HG02981 (cell line): ENCODE measurements at regions not wholly inside any gene's neighbourhood (a gene's known extent, or its start where the extent isn't known, plus 50 kb on each side); places are given as distances from the start of the nearest gene placed in this dataset.
A peak's percentile ranks its signal among the peaks of the same experiment; 100 is the strongest.
"Not testable (repeated sequence)": the region's sequence is repeated elsewhere in the genome, so short reads cannot be mapped to it uniquely, and the experiment has no call there.

Experiments used
- ATAC-seq: cut with Tn5 transposase; IDR thresholded peaks from one replicate; pipeline ENCODE4 v1.9.1; 2021; ENCODE audit warnings: mild to moderate bottlenecking, moderate library complexity; ENCODE audit not compliant: unreplicated experiment

DNA sequence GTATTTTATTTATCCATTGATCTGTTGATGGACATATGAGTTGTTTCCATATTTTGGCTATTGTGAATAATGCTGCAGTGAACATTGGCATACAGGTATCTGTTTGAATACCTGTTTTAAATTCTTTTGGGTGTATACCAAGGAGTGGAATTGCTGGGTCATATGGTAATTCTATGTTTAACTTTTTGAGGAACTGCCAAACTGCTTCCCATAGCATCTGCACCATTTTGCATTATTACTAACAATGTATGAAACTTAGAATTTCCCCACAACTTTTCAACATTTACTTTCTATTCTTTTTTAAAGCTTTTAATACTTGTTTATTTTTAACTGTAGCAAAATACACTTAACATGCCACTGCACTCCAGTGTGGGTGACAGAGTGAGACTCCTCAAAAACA is 57.0 kb upstream of the MSN start:
- ATAC-seq = no peak

DNA sequence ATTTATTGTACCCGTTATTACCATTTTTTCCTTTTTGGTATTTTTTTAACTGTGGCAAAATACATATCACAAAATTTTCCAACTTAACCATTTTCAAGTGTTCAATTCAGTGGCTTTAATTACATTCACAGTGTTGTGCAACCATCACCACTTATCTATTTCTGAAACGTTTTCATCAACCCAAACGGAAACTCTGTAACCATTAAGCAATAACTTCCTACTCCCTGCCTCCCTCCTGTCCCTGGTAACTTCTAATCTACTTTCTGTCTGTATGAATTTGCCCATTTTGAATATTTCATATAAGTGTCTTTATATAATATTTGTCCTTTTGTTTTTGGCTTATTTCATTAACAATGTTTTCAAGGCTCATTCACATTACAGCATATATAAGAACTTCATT is 57.4 kb upstream of the MSN start:
- ATAC-seq = no peak

- ATAC-seq = no peak
Measured at GRCh38 chrX:65609237-65609636, 58.2 kb upstream of the MSN start.

GRCh38 chrX:65608026-65608425 is 59.4 kb upstream of the MSN start:
- ATAC-seq = no peak

DNA sequence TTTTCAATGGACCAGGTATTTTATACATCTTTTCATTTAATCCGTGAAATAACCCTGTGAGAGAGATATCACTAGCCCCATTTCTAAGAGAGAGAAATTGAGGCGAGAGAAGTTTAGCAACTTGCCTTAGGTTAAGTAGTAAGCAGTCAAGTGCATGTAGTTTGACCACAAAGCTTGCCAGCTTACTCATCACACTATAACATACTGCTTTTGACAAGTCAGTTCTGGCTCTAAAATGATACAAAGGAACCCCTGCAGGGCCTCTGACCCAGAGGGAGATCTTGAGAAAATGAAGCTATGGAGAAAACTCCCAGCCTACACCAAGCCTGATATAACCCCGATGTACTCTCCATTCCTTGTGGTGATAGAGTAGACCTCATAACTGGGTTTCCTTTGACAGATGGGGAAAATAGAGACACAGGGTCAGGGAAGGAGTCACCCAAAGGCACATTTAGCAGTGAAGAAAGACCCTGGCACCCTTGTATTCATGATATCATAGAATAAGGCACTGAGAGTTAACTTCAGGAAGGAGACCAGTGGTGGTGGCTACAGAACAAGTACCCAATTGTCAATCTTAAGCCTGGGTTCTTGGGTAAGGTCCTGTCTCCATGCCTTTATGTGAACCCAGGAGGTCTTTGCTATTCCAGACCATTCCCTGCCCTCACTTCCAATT is 60.2 kb upstream of the MSN start:
- ATAC-seq = peak; percentile 80

DNA sequence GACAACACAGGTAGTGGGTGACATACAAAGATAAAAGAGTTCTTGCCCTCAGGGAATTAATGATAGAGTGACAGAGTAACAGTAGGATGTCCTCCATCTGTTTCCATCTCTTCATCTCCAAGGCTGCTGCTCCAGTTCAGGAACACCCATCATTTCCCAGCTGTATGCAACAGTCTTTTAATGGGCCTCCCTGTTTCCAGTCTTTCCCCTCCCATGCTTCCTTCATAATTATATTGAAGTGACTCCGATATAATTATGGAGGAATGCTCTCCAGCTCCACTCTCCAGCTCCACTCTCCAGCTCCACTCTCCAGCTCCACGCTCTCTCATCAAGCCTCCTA is 65.3 kb upstream of the MSN start:
- ATAC-seq = no peak

- peak; percentile 53 for ATAC-seq
Measured at GRCh38 chrX:65601530-65602220, 65.8 kb upstream of the MSN start.

DNA sequence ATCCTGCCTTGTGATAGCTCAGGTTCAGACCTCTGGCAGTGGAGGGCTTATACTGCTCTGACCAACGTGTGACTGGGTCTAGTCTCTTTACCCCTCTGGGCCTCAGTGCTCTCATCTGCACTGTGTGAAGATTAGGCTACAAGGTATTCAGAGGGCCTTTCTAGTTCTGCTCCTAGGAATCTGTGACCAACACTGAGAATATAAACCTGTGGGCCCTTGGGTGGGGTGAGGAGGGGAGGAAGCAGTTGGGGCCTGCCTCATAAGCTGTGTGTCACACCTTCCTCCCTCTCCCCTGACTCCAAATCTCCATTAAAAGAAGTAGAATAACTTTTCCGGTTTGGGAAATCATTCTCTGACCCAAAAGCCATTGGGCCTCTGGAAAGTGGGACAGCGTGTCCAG is 66.3 kb upstream of the MSN start:
- ATAC-seq = no peak

DNA sequence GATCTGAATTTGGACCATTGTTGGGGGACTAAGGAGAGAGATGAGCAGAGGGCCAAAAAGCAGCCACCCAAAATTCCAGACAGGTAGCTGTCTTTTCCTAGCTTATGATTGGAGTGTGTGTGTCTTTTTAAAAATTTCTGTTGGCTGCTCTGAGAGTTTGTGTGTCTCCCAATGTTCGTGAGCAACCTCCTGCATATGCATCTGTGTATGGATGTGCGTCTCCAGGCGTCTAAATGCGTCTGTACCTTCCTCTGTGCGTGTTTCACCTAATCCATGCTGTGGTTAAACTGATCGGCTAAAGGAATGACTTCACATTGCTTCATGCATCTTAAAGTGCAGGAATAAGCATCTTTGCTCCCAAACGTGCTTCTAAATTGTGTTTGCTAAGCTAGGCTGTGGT is 65.5 kb upstream of the LAS1L start:
- ATAC-seq = no peak

GRCh38 chrX:65598559-65599147 is 64.1 kb upstream of the LAS1L start:
- ATAC-seq = no peak

DNA sequence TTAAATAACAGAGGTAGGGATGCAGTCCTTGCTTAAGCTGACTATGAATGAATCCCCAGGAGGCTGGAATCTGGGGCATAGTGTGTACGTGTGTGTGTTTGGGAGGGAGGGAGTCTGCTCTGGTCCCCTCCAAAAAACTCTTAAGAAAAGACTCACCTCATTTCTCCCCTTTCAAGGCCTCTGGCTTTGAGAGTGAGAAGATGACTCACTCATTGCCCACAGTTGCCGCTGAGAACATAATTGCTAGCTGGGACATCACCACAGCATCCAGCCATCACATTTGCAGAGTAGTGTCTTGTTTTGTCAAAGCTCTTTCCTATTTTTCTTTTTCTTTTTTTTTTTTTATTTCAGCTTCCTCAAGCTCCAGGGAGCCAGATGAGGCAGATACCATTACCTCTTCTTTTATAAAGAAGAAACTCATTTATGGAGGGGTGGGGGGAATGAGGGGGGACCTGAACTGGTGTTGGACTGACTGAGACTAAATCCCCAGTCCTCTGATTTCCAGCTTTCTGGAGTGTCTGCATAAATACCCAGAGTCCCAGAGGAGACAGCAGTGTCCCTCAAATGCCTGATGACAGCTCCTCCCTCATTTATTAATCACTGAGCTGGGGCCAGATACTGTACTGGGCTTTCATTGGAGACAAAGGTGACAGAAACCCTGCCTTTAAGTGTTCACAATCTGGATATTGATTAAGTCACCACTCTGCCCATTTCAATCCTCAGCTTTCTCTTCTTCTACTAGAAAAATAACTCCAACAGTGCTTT is 61.9 kb upstream of the LAS1L start:
- peak; percentile 74 for ATAC-seq

DNA sequence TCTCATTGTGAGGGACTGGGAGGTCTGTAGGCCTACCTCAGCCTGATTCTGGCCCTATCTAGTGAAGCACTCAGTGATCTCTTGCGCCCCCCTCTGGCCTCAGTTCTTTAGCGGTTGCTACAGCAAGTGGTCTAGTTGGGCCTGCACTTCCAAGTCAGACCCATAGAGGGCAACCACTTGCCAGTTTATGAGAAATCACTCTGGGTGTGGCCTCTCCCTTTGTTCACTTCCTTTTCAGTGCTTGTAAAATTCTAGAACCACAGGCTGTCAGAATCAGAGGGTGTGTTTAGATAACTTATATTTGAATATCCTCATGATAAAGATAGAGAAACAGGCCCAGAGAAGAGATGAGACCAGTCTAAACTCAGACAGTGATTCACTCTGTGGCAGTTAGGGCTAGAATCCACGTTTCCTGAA is 60.9 kb upstream of the LAS1L start:
- ATAC-seq = peak; percentile 80

GRCh38 chrX:65591206-65591605 is 56.6 kb upstream of the LAS1L start:
- ATAC-seq = no peak

DNA sequence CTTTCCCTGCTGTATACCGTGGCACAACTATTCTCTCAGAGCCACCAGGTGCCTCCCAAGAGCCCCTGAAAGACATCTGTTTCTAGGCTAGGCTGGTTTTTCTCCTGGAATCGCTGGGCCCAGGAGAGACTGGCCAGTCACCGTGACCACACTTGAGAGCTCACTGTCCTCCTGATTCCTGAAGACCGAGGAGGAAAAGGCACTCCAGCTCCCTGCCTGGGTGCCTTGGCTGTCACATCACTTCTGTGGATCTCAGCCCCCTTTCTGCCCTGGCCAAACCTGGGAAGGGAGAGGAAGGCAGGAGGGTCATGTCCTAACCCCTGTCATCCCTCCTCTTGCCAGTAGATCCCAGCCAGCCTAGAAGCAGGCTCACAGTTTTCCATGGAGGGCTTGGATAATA is 54.7 kb upstream of the LAS1L start:
- ATAC-seq = no peak

DNA sequence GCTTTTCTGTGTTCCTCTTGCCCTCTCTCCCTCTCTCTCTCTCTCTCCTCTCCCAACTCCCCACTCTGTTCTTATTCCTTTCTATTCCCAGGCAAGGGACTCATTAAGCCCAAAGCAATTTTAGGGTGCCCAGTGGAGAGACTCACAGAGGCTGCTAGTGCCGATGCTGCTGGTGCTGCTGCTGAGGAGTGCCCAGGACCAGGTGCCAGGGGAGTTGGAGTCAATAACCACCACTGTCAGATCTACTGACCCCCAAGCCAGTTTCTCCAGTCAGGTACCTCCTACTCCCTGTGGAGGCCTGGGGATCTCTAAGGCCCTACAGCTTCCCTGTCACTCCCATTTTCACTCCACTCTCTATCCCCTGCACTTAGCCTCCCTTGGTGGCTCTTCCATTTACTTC is 54.2 kb upstream of the LAS1L start:
- ATAC-seq = no peak

- ATAC-seq = no peak
Measured at GRCh38 chrX:65587616-65588526, 53.3 kb upstream of the LAS1L start.

GRCh38 chrX:65586491-65586890 is 51.9 kb upstream of the LAS1L start:
- no peak for ATAC-seq

DNA sequence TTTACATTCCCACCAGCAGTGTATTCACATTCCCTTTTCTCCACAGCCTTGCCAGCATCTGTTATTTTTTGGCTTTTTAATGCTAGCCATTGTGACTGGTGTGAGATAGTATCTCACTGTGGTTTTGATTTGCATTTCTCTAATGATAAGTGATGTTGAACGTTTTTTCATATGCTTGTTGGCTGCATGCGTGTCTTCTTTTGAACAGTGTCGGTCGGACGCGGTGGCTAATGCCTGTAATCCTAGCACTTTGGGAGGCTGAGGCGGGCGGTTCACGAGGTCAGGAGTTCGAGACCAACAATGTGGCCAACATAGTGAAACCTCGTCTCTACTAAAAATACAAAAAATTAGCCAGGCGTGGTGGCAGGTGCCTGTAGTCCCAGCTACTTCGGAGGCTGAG is 50.6 kb upstream of the LAS1L start:
- ATAC-seq = not testable (repeated sequence)
